ENCODE measurements at regions not wholly inside any gene's neighbourhood (a gene's known extent, or its start where the extent isn't known, plus 50 kb on each side); places are given as distances from the start of the nearest gene placed in this dataset.
A peak's percentile ranks its signal among the peaks of the same experiment; 100 is the strongest.

DNA sequence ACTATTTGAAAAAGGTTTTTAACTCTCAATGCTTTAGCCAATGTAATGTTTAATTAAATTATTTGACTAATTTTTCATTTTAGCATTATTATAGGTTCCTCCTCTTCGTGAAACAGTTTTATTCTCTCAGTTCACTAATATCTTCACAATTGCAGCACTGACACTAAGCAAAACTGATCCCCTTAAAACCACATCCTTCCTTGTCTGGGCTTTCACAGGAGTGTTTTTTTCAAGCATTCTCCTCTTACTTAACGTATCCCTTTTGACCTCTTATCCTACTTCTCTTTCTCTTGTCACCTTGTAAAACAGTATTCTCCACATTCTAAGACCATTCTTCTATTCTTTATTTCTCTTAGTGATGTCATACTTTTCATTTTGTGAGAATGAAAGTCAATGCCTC, 112.8 kb downstream of the DSC3 start:
- DNase-seq (ENCODE audit: extremely low read depth, low read depth), result no peak

DNA sequence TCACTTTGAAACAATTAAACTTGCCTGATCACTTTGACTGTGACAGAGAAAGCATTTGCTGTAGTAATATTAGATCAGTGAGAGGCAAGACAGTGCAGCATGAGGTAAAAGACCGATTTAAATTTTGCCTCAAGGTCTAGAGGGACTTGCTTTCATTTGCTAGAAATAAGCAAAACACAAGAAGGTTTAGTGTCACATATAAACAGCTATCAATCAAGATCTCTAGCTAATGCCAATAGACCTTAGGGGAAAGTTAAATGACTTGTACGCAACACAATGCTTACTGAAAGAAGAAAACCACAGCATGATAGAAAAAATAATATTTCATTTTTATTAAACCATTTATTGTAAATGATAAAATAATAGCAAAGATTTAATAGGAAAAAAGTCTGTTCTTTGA, 113.5 kb downstream of the DSC3 start:
- no peak for DNase-seq (ENCODE audit: extremely low read depth, low read depth)

DNA sequence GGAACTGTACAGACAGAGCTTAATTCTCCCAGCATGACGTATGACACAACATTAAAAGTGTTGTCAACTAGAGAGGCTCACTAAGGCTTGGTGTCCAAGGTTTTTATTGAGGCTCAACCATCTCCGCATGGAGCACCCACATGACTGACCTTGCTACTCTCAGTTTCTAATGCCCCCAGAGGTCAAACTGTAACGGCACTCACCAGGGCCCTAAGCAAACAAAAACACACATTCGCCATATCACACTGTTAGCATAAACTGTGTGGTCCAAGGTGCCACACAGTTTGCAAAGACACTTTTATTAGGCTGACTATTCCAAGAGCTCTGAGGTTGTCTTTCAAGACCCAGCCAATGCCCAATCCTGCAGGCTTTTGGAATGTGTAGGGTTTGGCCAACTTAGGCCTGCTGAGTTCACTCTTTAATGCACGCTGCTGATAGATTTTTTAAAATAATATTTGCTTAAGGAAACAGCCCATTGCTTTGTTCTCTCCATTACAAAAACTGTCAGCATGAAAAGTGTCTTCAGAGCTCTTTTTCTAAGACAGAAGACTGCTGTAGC, 114.9 kb downstream of the DSC3 start:
- no peak for DNase-seq (ENCODE audit: extremely low read depth, low read depth)

DNA sequence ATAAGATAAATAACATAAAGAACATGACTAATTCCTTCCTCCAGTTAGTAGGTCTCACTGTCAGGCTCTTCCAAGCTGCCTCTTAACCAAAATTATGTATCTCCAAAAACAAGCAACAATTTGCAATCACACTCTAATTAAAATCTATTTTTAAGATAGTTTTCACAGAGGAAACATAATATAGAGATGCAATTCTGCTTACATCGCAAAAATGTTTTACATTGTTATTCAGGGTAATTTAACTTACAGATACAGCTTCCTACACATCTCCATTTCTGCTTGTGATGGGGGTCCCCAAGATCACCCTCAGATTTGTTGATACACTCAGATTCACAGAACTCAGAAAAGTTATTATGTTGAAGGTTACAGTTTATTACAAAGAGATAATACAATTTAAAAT, 115.5 kb downstream of the DSC3 start:
- no peak for DNase-seq (ENCODE audit: extremely low read depth, low read depth)

DNA sequence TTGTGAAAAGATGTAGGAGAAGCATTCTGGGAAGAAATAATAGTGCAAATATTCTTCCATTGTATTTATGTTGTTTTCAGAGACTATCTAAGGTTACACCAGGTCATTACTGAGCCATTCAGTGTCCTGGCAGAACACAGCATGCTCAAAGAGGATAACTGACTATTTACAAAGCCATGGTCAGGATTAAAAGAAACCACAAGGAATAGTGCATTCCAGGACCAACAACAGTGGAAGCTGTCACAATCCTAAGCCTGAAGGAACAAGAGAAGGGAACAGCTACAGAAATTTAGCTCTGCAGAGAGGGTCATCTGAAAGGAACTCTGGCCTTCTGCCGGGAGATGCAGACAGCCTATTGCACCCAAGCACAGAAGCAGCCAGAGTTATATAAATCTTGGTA, 116.7 kb downstream of the DSC3 start:
- no peak for DNase-seq (ENCODE audit: extremely low read depth, low read depth)

DNA sequence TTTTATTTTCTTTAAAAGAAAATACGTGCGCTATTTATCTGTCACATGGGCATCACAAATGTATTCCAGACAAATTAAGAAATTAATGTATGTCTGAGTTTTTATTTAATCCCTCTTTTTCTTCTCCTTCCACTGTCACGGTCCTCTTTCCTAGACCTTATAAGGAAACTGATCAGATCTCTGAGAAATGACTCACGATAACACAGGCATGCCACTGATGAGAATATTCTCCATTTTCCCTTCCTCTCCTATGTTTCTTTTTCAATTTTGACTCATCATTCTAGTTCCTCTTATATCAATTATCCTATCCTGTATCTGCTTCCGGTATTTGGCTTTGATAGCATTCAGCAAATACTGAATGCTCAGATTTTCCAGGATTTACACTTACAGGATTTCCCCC, 121.8 kb downstream of the DSC3 start:
- no peak for DNase-seq (ENCODE audit: extremely low read depth, low read depth)

DNA sequence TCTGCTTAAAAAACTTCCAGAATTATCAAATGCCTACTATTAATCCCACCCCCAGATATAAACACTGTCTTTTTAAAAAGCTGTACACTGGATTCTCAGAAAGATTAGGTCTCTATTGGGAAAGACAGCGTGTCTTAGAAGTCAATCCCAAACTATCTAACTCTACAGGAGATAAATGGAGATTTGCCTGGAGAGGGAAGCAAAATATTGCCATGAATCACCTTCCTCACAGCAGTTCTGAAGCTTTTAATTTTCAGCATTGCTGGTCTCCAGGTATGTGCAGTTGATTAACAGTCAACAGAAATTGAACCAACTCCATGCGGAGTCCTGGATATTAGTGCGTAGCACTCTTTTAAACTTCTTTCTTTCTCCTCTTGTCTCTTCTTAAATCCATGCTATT, 122.2 kb downstream of the DSC3 start:
- DNase-seq (ENCODE audit: extremely low read depth, low read depth), result no peak

DNA sequence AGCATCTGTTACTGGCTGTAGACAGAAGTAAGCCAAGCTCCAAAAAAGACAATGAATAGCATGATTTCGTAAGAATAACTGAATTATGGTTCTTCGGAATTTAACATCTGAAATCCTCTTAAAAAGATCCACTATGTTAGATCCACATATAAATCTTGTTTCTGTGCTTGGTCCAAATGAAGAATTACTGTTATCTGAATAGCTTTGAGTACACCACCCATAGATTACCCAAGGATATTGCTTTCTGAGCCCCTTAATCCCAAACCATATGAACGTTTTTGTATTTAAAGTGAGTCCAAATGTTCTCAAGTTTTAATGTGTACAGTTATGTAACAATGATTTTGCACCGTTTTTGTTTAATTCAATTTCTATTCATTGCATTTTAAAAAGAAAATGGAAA, 124.9 kb downstream of the DSC3 start:
- DNase-seq (ENCODE audit: extremely low read depth, low read depth), result no peak

DNA sequence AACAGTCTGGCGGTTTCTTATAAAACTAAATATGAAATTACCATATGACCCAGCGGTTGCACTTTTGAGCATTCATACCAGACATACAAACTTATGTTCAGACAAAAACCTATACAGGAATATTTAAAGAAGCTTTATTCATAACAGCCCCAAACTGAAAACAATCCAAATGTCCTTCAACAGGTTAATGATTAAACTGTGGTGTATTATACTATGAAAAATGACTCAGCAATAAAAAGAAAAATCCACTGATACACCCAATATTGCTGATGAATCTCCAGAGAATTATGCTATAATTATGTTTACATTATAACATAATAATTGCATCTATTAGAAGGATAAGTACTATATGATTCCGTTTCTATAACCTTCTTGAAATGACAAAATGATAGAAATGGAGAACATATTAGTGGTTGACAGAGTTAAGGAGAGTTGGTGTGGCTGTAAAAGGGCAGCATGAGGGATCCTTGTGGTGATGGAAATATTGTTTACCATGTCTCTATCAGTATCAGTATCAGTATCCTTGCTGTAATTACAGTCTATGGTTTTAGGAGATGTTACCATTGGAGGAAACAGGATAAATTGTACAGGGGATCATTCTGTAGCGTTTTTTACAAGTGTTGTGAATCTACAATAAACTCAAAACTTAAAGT, 127.1 kb downstream of the DSC3 start:
- no peak for DNase-seq (ENCODE audit: extremely low read depth, low read depth)

DNA sequence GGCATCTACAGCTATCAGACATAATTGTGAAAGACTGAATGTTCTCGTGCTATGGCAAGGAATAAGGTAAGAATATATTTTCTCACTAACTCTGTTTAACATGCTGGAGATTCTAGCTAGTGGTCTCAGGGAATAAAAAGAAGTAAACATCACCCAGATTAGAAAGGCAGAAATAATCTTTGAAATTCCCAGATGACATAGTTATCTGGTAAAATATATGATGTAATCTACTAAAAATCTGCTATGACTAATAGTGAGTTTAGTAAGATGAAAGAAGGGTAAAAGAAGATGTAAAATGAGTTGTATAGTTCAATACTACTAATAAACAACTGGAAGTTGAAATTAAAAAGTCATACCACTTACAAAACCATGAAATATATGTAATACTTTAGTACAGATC, 134.2 kb downstream of the DSC3 start:
- no peak for DNase-seq (ENCODE audit: extremely low read depth, low read depth)

DNA sequence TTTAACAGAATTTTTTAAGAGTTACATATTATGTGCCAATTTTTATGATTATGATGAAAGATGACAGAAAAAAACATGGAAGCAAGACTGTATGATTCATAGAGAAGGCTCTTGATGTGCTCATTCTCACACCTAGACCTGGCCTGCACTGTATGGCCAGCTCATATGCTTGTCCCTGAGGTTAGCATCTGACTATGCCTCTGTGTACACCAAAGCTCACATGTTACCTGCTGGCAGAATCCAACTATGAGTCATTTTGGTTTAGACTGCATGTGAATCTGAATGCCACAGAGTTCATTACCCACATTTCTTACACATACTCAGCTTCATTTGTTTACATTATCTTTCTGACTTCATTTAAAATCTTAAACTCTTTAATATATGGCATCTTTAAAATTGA, 139.0 kb downstream of the DSC3 start:
- no peak for DNase-seq (ENCODE audit: extremely low read depth, low read depth)

DNA sequence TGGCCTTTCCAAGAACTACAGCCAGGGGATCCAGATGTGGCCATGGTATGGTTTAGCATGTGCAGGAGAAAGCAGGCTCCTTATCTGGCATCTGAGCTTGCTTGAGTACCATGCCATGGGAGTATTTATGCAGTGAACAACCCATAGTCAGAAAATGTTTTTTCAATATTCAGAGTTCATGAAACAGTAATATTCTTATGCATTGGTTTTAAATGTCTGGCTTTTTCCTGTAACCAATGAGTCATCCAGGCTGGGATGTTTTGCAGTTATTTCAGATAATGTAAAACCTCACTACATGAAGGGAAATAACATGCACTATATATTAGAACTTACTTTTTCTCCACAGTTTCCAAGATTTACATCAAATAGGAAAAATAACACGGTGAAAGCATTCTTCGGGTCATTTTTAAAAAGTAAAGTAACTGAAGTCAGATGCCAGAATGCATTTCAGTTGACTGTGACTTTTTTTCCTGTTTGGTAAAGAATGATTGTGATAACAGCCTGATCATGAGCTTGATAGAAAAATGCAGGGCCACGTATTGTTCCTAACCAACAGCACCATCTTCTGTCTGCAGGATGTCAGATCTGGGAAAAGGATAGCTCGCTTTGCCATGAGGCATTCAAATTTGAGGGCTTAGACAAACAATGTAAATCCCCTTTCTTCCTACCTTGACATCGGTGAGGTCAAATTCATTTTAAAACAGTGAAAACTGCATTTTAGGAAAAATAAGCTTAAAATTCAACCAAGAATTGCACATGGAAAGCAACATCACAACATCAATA, 152.8 kb downstream of the DSC3 start:
- DNase-seq (ENCODE audit: extremely low read depth, low read depth), result peak; percentile 20

DNA sequence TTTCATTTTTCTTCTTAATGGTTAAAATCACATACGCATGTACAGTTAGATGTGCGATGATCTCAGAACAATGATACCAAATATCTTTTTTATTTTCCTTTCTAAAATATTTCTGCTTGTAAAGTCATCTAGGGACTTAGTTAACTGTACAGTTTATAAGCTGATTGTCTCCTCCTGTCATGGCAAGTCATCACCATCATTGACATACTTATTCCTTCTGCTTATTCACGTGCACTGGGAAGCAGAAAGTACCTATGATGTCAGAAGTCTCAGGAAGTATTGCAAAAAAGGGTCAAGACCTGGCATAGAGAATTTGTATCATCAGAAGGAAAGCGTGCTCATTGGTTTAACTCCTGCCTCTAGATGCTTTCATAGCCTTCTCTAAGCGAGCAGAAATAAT, 154.2 kb downstream of the DSC3 start:
- no peak for DNase-seq (ENCODE audit: extremely low read depth, low read depth)

DNA sequence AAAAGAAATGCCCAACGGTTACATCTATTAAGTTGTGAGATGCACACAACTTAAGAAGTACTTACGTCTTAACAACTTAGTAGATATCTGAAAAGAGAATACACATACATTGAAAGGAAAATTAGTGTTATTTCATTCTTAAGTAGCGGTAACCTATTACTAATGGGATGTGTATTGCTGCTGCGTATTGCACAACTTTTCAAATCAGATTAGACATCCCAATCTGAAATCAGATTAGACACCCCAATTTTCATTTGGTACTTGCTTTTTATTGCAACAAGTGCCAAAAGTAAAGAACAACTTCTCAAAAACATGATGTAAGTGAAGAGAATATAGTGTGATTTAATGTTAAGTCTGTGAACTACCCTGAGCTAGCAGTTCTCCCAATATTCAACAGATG, 155.5 kb downstream of the DSC3 start:
- DNase-seq (ENCODE audit: extremely low read depth, low read depth), result no peak

DNA sequence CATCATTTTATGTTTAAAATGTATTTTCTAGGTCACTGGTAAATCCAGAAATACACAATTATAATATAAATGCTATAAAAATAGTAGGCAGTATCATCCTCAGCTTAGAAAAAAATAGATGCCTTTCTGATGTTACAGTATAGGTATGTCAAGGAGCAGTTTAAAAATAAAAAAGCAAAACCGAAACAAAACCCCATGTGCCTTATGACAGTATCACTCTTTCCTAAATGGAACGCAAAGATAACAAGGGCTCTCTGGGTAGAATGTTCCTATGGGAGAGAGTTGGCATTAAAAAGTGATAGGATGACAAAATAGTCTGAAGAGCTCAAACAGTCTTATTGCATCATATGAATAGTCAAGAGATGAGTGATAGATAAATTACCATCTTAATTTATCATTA, 172.1 kb downstream of the DSC3 start:
- DNase-seq (ENCODE audit: extremely low read depth, low read depth), result no peak

DNA sequence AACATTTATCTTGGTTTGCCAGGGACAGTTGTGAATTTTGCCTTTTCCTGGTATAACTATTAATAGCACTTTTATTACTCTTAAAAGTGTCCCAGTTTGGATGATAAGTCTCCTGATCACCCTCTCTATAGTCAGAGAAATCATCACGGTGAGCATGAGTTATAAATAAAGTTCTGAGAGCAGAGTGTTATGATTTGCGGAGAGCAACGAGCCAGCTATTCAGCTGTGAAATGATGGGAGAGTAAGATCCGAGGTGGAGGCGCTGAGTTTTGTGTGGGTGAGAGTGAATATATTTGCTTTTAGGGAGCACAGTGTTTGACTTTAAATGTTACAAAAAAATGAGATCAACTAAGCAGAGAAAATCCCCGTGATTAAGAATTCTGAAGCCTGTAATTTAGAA, 179.6 kb downstream of the DSC3 start:
- DNase-seq (ENCODE audit: extremely low read depth, low read depth), result no peak

DNA sequence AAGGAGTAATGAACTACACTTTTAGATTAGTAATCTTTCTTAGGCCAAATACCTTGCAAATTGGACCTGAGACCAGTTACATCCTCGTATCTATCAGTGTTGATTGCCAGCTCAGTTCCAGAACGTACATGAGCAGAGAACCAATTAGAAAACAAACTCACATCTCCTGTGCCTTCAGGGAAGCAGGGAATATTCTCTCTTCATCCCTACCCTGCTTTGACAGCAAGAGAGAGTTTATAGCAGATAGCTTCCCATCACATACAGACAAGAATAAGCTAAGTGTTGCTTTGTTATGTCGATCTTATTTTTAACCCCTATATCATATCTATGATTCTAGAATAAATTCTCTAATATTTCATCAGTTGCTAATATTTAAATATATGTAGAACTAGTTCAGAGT, 181.8 kb downstream of the DSC3 start:
- DNase-seq (ENCODE audit: extremely low read depth, low read depth), result no peak

DNA sequence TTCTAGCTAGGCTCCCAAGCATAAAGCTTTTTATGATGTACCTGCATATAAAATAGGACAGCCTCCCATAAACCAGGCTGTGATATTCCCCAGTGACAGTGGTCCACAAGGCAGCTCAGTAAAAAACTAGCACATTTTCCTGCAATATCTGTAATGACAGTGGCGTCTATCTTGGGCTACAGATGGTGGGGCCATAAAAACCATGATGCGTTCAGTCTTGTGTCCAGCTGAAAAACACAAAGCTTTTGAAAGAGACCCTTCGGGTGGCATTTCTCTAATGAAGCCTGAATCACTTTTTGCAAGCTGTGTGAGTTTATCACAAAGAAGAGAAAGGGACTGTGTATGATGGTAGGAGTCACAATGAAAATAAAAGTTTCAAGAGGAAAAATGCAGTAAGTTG, 183.5 kb downstream of the DSC3 start:
- DNase-seq (ENCODE audit: extremely low read depth, low read depth), result no peak

DNA sequence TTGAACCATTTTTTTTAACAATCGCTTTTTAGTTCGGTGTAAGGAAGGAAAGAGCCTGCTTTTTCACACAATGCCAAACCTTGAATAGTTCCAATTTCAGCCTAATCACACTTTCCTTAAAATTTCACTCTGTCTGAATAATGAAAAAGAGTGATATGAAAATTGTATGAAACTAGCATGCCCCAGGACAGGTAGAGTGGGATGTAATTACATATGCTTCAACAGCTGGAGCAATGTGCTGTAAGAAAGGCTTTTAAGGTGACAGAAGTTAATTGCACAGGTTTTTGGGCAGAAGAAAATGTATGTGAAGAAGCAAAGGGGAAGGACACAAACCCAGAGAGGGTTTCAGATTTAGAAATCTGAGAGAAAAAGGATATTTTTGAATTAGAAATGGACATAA, 184.0 kb downstream of the DSC3 start:
- no peak for DNase-seq (ENCODE audit: extremely low read depth, low read depth)

DNA sequence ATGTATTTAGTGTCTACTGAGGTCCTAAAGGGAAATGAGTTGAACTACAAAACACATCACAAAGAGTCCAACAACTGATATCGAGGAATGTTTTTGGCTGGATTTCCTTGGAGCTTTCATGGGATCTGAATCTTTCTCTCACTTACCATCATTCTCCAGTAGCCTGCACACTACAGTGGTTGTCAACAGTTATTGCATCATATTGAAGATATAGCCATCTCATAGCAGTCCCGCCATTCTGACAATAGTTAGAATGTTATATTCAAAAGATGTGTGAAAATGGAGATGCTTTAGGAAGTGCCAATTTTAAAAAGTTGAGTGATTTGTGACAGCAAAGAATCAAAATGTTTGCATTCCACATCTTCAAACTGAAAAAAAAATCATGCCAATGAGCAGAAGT, 186.8 kb downstream of the DSC3 start:
- no peak for DNase-seq (ENCODE audit: extremely low read depth, low read depth)

DNA sequence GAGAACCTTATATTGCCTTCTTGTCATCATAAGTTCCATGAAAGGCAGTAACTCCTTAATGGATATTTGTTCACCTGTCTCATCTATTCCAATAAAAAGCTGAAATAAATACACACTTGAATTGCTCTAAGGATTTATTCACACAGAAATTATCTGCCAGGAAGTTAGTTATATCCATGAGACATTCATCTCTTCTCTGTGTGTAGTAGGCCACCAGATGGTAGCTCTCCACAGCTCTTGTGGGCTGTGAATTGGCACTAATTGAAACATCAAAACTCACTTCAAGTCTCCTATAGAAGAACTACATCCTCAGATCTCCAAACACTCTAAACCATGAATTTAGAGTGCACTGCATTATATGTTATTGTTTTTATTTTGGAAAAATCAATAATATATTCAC, 189.6 kb downstream of the DSC3 start:
- no peak for DNase-seq (ENCODE audit: extremely low read depth, low read depth)

DNA sequence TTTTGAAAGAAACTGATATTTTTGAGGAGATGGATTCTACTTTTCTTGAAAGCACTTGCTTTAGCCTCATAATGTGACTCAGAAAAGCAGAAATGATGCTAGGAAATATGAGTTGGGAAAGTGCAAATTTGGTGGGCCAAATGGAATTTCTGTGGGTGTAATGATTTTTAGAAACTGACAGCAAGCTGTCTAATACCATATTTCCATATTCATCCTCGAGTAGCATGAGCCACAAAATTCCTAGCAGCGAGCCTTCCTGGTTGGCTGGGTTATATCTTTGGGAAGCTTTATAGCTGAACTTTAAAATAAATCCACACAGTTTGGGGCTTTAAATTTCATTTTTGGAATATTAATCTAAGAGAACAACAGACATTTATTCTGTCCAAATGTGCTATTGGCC, 190.0 kb downstream of the DSC3 start:
- no peak for DNase-seq (ENCODE audit: extremely low read depth, low read depth)

Measured in NCI-H460 (cell line).